ENCODE measurements at regions not wholly inside any gene's neighbourhood (a gene's known extent, or its start where the extent isn't known, plus 50 kb on each side); places are given as distances from the start of the nearest gene placed in this dataset.

DNA sequence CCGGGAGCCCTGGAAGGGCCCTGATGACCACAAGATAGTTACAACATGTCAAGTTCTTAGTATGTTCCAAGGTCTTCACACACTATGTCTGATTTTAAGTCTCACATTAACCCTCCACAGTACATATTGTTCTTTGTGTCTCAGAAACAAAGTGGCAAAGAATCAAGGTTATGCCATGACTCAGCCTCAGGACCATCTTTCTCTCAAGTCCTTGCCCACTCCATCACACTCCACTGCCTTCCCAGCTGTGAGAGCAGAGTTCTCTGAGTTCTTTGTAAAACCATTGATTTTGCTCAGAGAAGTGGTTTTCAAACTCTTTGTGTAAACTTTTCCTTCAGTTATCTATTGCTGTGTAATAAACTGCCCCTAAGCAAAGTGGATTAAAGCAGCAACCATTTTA is 67.9 kb upstream of the C3orf80 start:
- Histone ChIP-seq H3K36me3 (ENCODE audit: control insufficient read depth, insufficient read depth, low read length) (no peaks in the 10 kb centered on the region), H2AFZ (ENCODE audit: low read depth, low read length) (no peak overlapping the region), H3K79me2 (ENCODE audit: control insufficient read depth, insufficient read depth, low read length) (no peaks in the 10 kb centered on the region), H3K27ac (ENCODE audit: extremely low read depth, low read depth, low read length) (no peak overlapping the region), H3K4me1 (replicated peaks in 1 of 2; ENCODE audit: control insufficient read depth in 2 of 2, insufficient read depth in 2 of 2, low read length in 2 of 2) (no peaks in the 10 kb centered on the region), H3K27me3 (ENCODE audit: control insufficient read depth in 2 of 2, insufficient read depth in 2 of 2, low read length in 2 of 2) (peaks cover 0 to 10% of the 10 kb centered on the region in 2 experiments; a peak in 1 of 5 replicates), H3K9me3 (replicated peaks; ENCODE audit: control insufficient read depth, insufficient read depth, low read depth, low read length) (no peaks in the 10 kb centered on the region), H3K9ac (ENCODE audit: insufficient read depth in 1 of 2, low read depth in 2 of 2, low read length in 2 of 2) (no peak overlapping the region), H3K4me3 (no peak overlapping the region), H3K9me1 (ENCODE audit: control insufficient read depth, insufficient read depth, low read length) (peaks cover 7% of the 10 kb centered on the region), H3K4me2 (ENCODE audit: insufficient read depth, low read length) (no peak overlapping the region), H4K20me1 (replicated peaks; ENCODE audit: control insufficient read depth, insufficient read depth, low read length) (peaks cover 2% of the 10 kb centered on the region; the same call in 1 of the 2 replicates)
- BruUV-seq (replicated peaks), result no TSS peak
- intact Hi-C loops (cut with micrococcal nuclease), result no loop called here
- ATAC-seq, result no peak
- ChIA-PET CTCF (ENCODE audit: low intra/inter-chr PET ratio) (no interaction called here), POLR2A (interaction anchor here (1.7 kb wide), 1 partner anchor 31 kb away, joined by 4 read pairs; no protein-coding TSS in a partner anchor)
- WGBS (ENCODE audit: insufficient coverage, low coverage, missing lambda C conversion rate), result 0% methylated on average over 1 of the region's 1 CpG
- TF ChIP-seq RBM15 (IDR thresholded peaks at IDR 0.05; ENCODE audit: insufficient read depth, low read length), result no peak
- DNase-seq (ENCODE audit: extremely low read depth in 1 of 4, low spot score in 3 of 4), result no peak
- FAIRE-seq, result no peak
- in situ Hi-C loops (cut with MboI), result loop anchor here (10.0 kb wide), 1 partner anchor 327 kb away; no protein-coding TSS in a partner anchor

DNA sequence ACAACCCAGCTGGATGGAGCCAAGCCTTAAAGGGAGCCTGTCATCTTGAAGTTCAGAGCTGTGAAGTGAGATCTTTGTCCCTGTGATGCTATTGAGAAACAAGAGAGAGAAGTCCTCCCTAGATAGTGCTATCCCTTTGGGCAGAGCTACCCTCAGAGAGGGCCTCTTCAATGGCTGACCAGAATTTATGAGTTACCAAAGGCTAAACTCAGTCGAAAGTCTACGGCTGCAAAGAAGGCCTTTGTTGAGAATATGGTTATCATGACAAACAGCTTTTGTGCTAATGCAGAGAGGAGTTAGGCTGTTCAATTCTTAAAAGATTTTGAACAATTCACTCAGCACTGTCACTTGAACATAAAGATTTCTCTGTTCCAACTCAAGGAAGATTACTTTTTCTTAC is 65.9 kb upstream of the C3orf80 start:
- no peaks in the 10 kb centered on the region for H3K9me3 ChIP-seq (replicated peaks; ENCODE audit: control insufficient read depth, insufficient read depth, low read depth, low read length)
- ATAC-seq (no peak), DNase-seq (ENCODE audit: extremely low read depth in 1 of 4, low spot score in 3 of 4) (no peak), FAIRE-seq (no peak)
- intact Hi-C loops (cut with micrococcal nuclease) (no loop called here), in situ Hi-C loops (cut with MboI) (loop anchor here (10.0 kb wide), 1 partner anchor 325 kb away; no protein-coding TSS in a partner anchor)
- WGBS (ENCODE audit: insufficient coverage, low coverage, missing lambda C conversion rate), result 0% methylated on average over 2 of the region's 2 CpGs
- H4K20me1 ChIP-seq (replicated peaks; ENCODE audit: control insufficient read depth, insufficient read depth, low read length), result 0 out of 2 replicates have a peak, but pooled peaks cover 2% of the 10 kb centered on the region
- H3K4me3 ChIP-seq, result no peak overlapping the region
- ChIA-PET POLR2A (no interaction called here), CTCF (ENCODE audit: low intra/inter-chr PET ratio) (no interaction called here)
- no TSS peak for BruUV-seq (replicated peaks)
- no peak overlapping the region for H3K9ac ChIP-seq (ENCODE audit: insufficient read depth in 1 of 2, low read depth in 2 of 2, low read length in 2 of 2)
- no peak overlapping the region for H3K4me2 ChIP-seq (ENCODE audit: insufficient read depth, low read length)
- H3K27ac ChIP-seq (ENCODE audit: extremely low read depth, low read depth, low read length), result no peak overlapping the region
- no peaks in the 10 kb centered on the region for H3K36me3 ChIP-seq (ENCODE audit: control insufficient read depth, insufficient read depth, low read length)
- H2AFZ ChIP-seq (ENCODE audit: low read depth, low read length), result no peak overlapping the region
- no peaks in the 10 kb centered on the region for H3K4me1 ChIP-seq (replicated peaks in 1 of 2; ENCODE audit: control insufficient read depth in 2 of 2, insufficient read depth in 2 of 2, low read length in 2 of 2)
- peaks cover 0 to 10% of the 10 kb centered on the region in 2 experiments; a peak in 1 of 5 replicates for H3K27me3 ChIP-seq (ENCODE audit: control insufficient read depth in 2 of 2, insufficient read depth in 2 of 2, low read length in 2 of 2)
- peaks cover 3% of the 10 kb centered on the region for H3K9me1 ChIP-seq (ENCODE audit: control insufficient read depth, insufficient read depth, low read length)
- no peaks in the 10 kb centered on the region for H3K79me2 ChIP-seq (ENCODE audit: control insufficient read depth, insufficient read depth, low read length)
- TF ChIP-seq HMG20B (CRISPR knock-in tag; IDR thresholded peaks at IDR 0.05) (no peak), SMC3 (conservative IDR thresholded peaks at IDR 0.05; ENCODE audit: insufficient read depth, low read depth, low read length) (no peak), SRSF9 (IDR thresholded peaks at IDR 0.05; ENCODE audit: borderline replicate concordance, low read depth, low read length) (no peak), NELFE (IDR thresholded peaks at IDR 0.05; ENCODE audit: insufficient read depth, insufficient read length) (no peak), ZNF830 (CRISPR knock-in tag; IDR thresholded peaks at IDR 0.05) (no peak), FOXM1 (IDR thresholded peaks at IDR 0.05; ENCODE audit: low read depth) (no peak), FOXM1 (CRISPR knock-in tag; IDR thresholded peaks at IDR 0.05; ENCODE audit: low read depth) (no peak), ADNP (tag; IDR thresholded peaks at IDR 0.05) (no peak), U2AF1 (optimal IDR thresholded peaks at IDR 0.05; ENCODE audit: low read depth, low read length) (no peak), TCF7L2 (IDR thresholded peaks at IDR 0.05; ENCODE audit: low read depth, low read length) (no peak), CREB1 (IDR thresholded peaks at IDR 0.05) (no peak), CREB1 (CRISPR knock-in tag; IDR thresholded peaks at IDR 0.05) (no peak)
- TF ChIP-seq, protein P1, sequence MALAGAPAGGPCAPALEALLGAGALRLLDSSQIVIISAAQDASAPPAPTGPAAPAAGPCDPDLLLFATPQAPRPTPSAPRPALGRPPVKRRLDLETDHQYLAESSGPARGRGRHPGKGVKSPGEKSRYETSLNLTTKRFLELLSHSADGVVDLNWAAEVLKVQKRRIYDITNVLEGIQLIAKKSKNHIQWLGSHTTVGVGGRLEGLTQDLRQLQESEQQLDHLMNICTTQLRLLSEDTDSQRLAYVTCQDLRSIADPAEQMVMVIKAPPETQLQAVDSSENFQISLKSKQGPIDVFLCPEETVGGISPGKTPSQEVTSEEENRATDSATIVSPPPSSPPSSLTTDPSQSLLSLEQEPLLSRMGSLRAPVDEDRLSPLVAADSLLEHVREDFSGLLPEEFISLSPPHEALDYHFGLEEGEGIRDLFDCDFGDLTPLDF (CRISPR knock-in tag; IDR thresholded peaks at IDR 0.05), result no peak

Measured in K562 (cell line).